ENCODE measurements at regions not wholly inside any gene's neighbourhood (a gene's known extent, or its start where the extent isn't known, plus 50 kb on each side); places are given as distances from the start of the nearest gene placed in this dataset.

DNA sequence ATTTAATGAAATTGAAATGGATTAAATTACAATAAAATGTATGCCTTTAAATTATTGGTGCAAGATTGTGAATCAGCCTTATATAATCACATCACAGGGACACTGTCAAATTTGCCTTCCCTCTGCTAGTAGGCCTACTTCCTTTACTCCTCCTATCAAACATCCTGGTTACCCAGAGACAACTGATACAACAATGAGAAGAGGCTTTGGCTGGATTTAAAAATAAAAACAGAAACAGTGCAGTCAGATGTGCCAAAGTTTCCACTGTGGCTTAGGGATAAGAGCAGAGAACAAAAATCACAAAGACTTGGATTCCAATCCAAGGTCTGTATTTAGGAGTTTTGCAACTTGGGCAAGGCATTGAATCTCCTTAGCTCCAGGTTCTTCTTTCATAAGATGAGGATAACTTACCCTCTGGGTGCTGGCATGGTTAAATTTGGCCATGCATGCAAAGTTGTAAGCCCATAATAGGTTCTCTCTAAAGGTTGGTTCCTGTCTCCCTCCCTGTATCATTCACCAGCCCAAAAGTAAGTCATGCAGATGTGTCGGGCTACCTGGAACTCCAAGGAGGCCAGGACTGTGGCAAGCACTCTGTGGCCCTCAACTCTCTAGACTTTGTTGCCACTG lies 99.3 kb upstream of the LRATD1 start:
- Histone ChIP-seq H2AFZ (replicated peaks) (no peak overlapping the region), H3K9me3 (ENCODE audit: low read depth) (no peaks in the 10 kb centered on the region), H3F3A (ENCODE audit: low read depth) (no peaks in the 10 kb centered on the region), H3K27me3 (no peaks in the 10 kb centered on the region), H3K27ac (no peak overlapping the region), H4K20me1 (ENCODE audit: low read depth) (no peaks in the 10 kb centered on the region), H3K4me3 (no peak overlapping the region), H3K36me3 (no peaks in the 10 kb centered on the region), H3K9ac (no peak overlapping the region), H3K79me2 (ENCODE audit: low read depth) (no peaks in the 10 kb centered on the region), H3K4me1 (no peaks in the 10 kb centered on the region), H3K4me2 (no peak overlapping the region)
- Mint-ChIP-seq H3K4me1 (no peaks in the 10 kb centered on the region), H3K9me3 (peaks cover 2% of the 10 kb centered on the region), H3K27me3 (ENCODE audit: insufficient read depth, low read depth) (no peaks in the 10 kb centered on the region), H3K4me3 (no peak overlapping the region), H3K36me3 (no peaks in the 10 kb centered on the region), H3K27ac (no peak overlapping the region)
- DNase-seq (ENCODE audit: low spot score), result no peak
- TF ChIP-seq, protein P1, sequence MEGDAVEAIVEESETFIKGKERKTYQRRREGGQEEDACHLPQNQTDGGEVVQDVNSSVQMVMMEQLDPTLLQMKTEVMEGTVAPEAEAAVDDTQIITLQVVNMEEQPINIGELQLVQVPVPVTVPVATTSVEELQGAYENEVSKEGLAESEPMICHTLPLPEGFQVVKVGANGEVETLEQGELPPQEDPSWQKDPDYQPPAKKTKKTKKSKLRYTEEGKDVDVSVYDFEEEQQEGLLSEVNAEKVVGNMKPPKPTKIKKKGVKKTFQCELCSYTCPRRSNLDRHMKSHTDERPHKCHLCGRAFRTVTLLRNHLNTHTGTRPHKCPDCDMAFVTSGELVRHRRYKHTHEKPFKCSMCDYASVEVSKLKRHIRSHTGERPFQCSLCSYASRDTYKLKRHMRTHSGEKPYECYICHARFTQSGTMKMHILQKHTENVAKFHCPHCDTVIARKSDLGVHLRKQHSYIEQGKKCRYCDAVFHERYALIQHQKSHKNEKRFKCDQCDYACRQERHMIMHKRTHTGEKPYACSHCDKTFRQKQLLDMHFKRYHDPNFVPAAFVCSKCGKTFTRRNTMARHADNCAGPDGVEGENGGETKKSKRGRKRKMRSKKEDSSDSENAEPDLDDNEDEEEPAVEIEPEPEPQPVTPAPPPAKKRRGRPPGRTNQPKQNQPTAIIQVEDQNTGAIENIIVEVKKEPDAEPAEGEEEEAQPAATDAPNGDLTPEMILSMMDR (IDR thresholded peaks at IDR 0.05), result no peak
- TF ChIP-seq EZH2phosphoT487 (IDR thresholded peaks at IDR 0.05) (no peak), EZH2 (IDR thresholded peaks at IDR 0.05) (no peak)

DNA sequence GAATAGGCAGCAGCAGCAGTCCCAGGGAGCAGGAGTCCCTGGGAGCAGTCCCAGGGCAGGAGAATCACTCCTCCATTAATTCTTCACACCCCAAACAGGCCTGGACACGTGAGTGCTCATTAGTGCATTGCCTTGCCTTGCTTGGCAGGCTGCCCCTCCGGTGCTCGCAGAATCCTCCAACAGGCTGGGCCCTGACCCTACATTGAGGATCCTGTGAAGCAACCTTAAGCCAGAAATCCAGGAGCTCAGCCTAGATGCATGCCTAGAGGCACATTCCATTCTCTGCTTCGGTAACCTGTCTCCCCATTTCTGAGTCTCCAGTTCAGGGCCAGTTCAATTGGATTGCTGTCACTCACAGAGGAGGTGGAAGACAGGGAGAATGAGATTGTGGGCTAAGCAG lies 97.4 kb upstream of the LRATD1 start:
- Histone ChIP-seq H3K27me3 (no peaks in the 10 kb centered on the region), H3K79me2 (ENCODE audit: low read depth) (no peaks in the 10 kb centered on the region), H2AFZ (replicated peaks) (no peak overlapping the region), H4K20me1 (ENCODE audit: low read depth) (no peaks in the 10 kb centered on the region), H3K4me2 (no peak overlapping the region), H3K4me3 (no peak overlapping the region), H3K36me3 (no peaks in the 10 kb centered on the region), H3K27ac (no peak overlapping the region), H3F3A (ENCODE audit: low read depth) (no peaks in the 10 kb centered on the region), H3K9ac (no peak overlapping the region), H3K9me3 (ENCODE audit: low read depth) (no peaks in the 10 kb centered on the region), H3K4me1 (no peaks in the 10 kb centered on the region)
- DNase-seq (ENCODE audit: low spot score), result no peak
- Mint-ChIP-seq H3K4me3 (no peak overlapping the region), H3K9me3 (peaks cover 2% of the 10 kb centered on the region), H3K27me3 (ENCODE audit: insufficient read depth, low read depth) (no peaks in the 10 kb centered on the region), H3K4me1 (no peaks in the 10 kb centered on the region), H3K27ac (no peak overlapping the region), H3K36me3 (no peaks in the 10 kb centered on the region)
- no peak for TF ChIP-seq EZH2 (IDR thresholded peaks at IDR 0.05)
- TF ChIP-seq, protein P1 (IDR thresholded peaks at IDR 0.05), result no peak
- no peak for TF ChIP-seq EZH2phosphoT487 (IDR thresholded peaks at IDR 0.05)

DNA sequence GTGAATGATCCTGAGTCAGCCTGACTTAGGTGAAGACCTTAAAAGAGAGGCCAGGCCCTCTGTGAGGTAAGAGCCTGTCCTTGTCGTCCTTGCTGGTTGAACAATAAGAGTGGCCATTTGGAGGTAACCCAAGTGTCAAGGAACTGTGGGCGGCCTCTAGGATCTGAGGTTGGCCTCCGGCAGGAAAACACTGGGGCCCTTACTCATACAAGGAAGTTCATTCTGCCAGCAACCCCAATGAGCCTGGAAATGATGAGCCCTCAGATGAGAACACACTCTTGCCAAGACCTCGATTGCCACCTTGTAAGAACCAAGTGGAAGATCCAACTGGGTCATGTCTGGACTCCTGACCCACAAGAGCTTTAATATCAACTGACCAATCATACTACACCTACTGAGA lies 95.5 kb upstream of the LRATD1 start:
- no peaks in the 10 kb centered on the region for H3K4me1 ChIP-seq
- no peaks in the 10 kb centered on the region for H3K36me3 Mint-ChIP-seq
- H3K27me3 Mint-ChIP-seq (ENCODE audit: insufficient read depth, low read depth), result no peaks in the 10 kb centered on the region
- H3K27me3 ChIP-seq, result no peaks in the 10 kb centered on the region
- no peaks in the 10 kb centered on the region for H3K79me2 ChIP-seq (ENCODE audit: low read depth)
- no peak overlapping the region for H2AFZ ChIP-seq (replicated peaks)
- H3K9me3 ChIP-seq (ENCODE audit: low read depth), result no peaks in the 10 kb centered on the region
- no peak overlapping the region for H3K4me3 Mint-ChIP-seq
- no peak for DNase-seq (ENCODE audit: low spot score)
- no peak overlapping the region for H3K27ac ChIP-seq
- no peak overlapping the region for H3K27ac Mint-ChIP-seq
- no peak overlapping the region for H3K4me2 ChIP-seq
- no peak for TF ChIP-seq EZH2 (IDR thresholded peaks at IDR 0.05)
- TF ChIP-seq, protein P1 (IDR thresholded peaks at IDR 0.05), result no peak
- TF ChIP-seq EZH2phosphoT487 (IDR thresholded peaks at IDR 0.05), result no peak
- no peak overlapping the region for H3K4me3 ChIP-seq
- no peaks in the 10 kb centered on the region for H4K20me1 ChIP-seq (ENCODE audit: low read depth)
- H3K9ac ChIP-seq, result no peak overlapping the region
- peaks cover 2% of the 10 kb centered on the region for H3K9me3 Mint-ChIP-seq
- no peaks in the 10 kb centered on the region for H3K36me3 ChIP-seq
- no peaks in the 10 kb centered on the region for H3K4me1 Mint-ChIP-seq
- H3F3A ChIP-seq (ENCODE audit: low read depth), result no peaks in the 10 kb centered on the region
